ENCODE measurements at regions not wholly inside any gene's neighbourhood (a gene's known extent, or its start where the extent isn't known, plus 50 kb on each side); places are given as distances from the start of the nearest gene placed in this dataset.
"Not testable (repeated sequence)": the region's sequence is repeated elsewhere in the genome, so short reads cannot be mapped to it uniquely, and the experiment has no call there.

GRCh38 chr3:106531771-106532329 lies 663.0 kb upstream of the CBLB start:
- DNase-seq (ENCODE audit: low read depth in 3 of 3), result not testable (repeated sequence)

GRCh38 chr3:106533093-106533787 lies 664.4 kb upstream of the CBLB start:
- no peak for DNase-seq (ENCODE audit: low read depth in 3 of 3)

GRCh38 chr3:106533788-106534160 lies 665.0 kb upstream of the CBLB start:
- no peak for DNase-seq (ENCODE audit: low read depth in 3 of 3)

- peak; percentile 12 to 45 (median 24) for DNase-seq (ENCODE audit: low read depth in 3 of 3)
Measured at GRCh38 chr3:106534206-106534605, 665.4 kb upstream of the CBLB start.

- DNase-seq (ENCODE audit: low read depth in 3 of 3), result no peak
Measured at GRCh38 chr3:106540743-106541142, 671.9 kb upstream of the CBLB start.

- DNase-seq (ENCODE audit: low read depth in 3 of 3), result no peak
Measured at GRCh38 chr3:106542101-106542769, 673.4 kb upstream of the CBLB start.

GRCh38 chr3:106552351-106553043 lies 683.7 kb upstream of the CBLB start:
- no peak for DNase-seq (ENCODE audit: low read depth in 3 of 3)

- no peak for DNase-seq (ENCODE audit: low read depth in 3 of 3)
Measured at GRCh38 chr3:106560451-106560966, 691.7 kb upstream of the CBLB start.

GRCh38 chr3:106566277-106566676 lies 697.5 kb upstream of the CBLB start:
- DNase-seq (ENCODE audit: low read depth in 3 of 3), result no peak

GRCh38 chr3:106570426-106570825 lies 701.6 kb upstream of the CBLB start:
- no peak for DNase-seq (ENCODE audit: low read depth in 3 of 3)

GRCh38 chr3:106573605-106574004 lies 704.8 kb upstream of the CBLB start:
- no peak for DNase-seq (ENCODE audit: low read depth in 3 of 3)

GRCh38 chr3:106575029-106575428 lies 706.2 kb upstream of the CBLB start:
- DNase-seq (ENCODE audit: low read depth in 3 of 3), result no peak

- no peak for DNase-seq (ENCODE audit: low read depth in 3 of 3)
Measured at GRCh38 chr3:106577241-106577640, 708.4 kb upstream of the CBLB start.

- no peak for DNase-seq (ENCODE audit: low read depth in 3 of 3)
Measured at GRCh38 chr3:106578911-106579310, 710.1 kb upstream of the CBLB start.

- DNase-seq (ENCODE audit: low read depth in 3 of 3), result no peak
Measured at GRCh38 chr3:106582151-106582550, 713.3 kb upstream of the CBLB start.

- no peak for DNase-seq (ENCODE audit: low read depth in 3 of 3)
Measured at GRCh38 chr3:106587551-106587950, 718.7 kb upstream of the CBLB start.

GRCh38 chr3:106588739-106589138 lies 719.9 kb upstream of the CBLB start:
- DNase-seq (ENCODE audit: low read depth in 3 of 3), result no peak

- peak in 1 of 3 donors; percentile 7 for DNase-seq (ENCODE audit: low read depth in 3 of 3)
Measured at GRCh38 chr3:106589311-106589942, 720.6 kb upstream of the CBLB start.

- DNase-seq (ENCODE audit: low read depth in 3 of 3), result no peak
Measured at GRCh38 chr3:106590216-106590615, 721.4 kb upstream of the CBLB start.

GRCh38 chr3:106593381-106593780 lies 724.6 kb upstream of the CBLB start:
- no peak for DNase-seq (ENCODE audit: low read depth in 3 of 3)

GRCh38 chr3:106609666-106610301 lies 741.0 kb upstream of the CBLB start:
- peak; percentile 44 to 54 (median 54) for DNase-seq (ENCODE audit: low read depth in 3 of 3)
